ENCODE measurements at regions not wholly inside any gene's neighbourhood (a gene's known extent, or its start where the extent isn't known, plus 50 kb on each side); places are given as distances from the start of the nearest gene placed in this dataset.

- 88% methylated on average over 2 of the region's 2 CpGs for WGBS
- no peak for DNase-seq (ENCODE audit: low spot score in 2 of 2)
- Histone ChIP-seq H3K27ac (no peak overlapping the region), H3K4me1 (peaks cover 10% of the 10 kb centered on the region), H3K36me3 (no peaks in the 10 kb centered on the region), H3K27me3 (no peaks in the 10 kb centered on the region), H3K9me3 (no peaks in the 10 kb centered on the region), H3K4me3 (no peak overlapping the region)
- TF ChIP-seq EP300 (IDR thresholded peaks at IDR 0.05), result no peak
- TF ChIP-seq CTCF (IDR thresholded peaks at IDR 0.05), result no peak
- TF ChIP-seq POLR2A (IDR thresholded peaks at IDR 0.05), result no peak
- no peak for TF ChIP-seq POLR2AphosphoS5 (IDR thresholded peaks at IDR 0.05)
These were observed 453.7 kb downstream of the SIPA1L2 start for GRCh38 chr1:232176222-232176621.

GRCh38 chr1:232174306-232174705, 455.6 kb downstream of the SIPA1L2 start:
- WGBS, result 51% methylated on average over 5 of the region's 5 CpGs
- Histone ChIP-seq H3K9me3 (no peaks in the 10 kb centered on the region), H3K36me3 (no peaks in the 10 kb centered on the region), H3K27ac (no peak overlapping the region), H3K4me1 (no peaks in the 10 kb centered on the region), H3K4me3 (no peak overlapping the region), H3K27me3 (no peaks in the 10 kb centered on the region)
- no peak for DNase-seq (ENCODE audit: low spot score in 2 of 2)
- no peak for TF ChIP-seq POLR2A (IDR thresholded peaks at IDR 0.05)
- TF ChIP-seq EP300 (IDR thresholded peaks at IDR 0.05), result no peak
- TF ChIP-seq POLR2AphosphoS5 (IDR thresholded peaks at IDR 0.05), result no peak
- TF ChIP-seq CTCF (IDR thresholded peaks at IDR 0.05), result no peak

- H3K27ac ChIP-seq, result no peak overlapping the region
- no peak for DNase-seq (ENCODE audit: low spot score in 2 of 2)
- 53% methylated on average over 4 of the region's 4 CpGs for WGBS
- H3K36me3 ChIP-seq, result no peaks in the 10 kb centered on the region
- H3K27me3 ChIP-seq, result no peaks in the 10 kb centered on the region
- H3K4me1 ChIP-seq, result no peaks in the 10 kb centered on the region
- no peak for TF ChIP-seq CTCF (IDR thresholded peaks at IDR 0.05)
- no peak overlapping the region for H3K4me3 ChIP-seq
- H3K9me3 ChIP-seq, result no peaks in the 10 kb centered on the region
These were observed 457.4 kb downstream of the SIPA1L2 start for GRCh38 chr1:232172563-232172962.

GRCh38 chr1:232170909-232171308, 459.0 kb downstream of the SIPA1L2 start:
- no peak overlapping the region for H3K27ac ChIP-seq
- no peaks in the 10 kb centered on the region for H3K27me3 ChIP-seq
- no peaks in the 10 kb centered on the region for H3K4me1 ChIP-seq
- no peaks in the 10 kb centered on the region for H3K36me3 ChIP-seq
- H3K9me3 ChIP-seq, result no peaks in the 10 kb centered on the region
- no peak overlapping the region for H3K4me3 ChIP-seq
- WGBS, result 94% methylated on average over 1 of the region's 1 CpG
- DNase-seq (ENCODE audit: low spot score in 2 of 2), result no peak
- no peak for TF ChIP-seq EP300 (IDR thresholded peaks at IDR 0.05)
- TF ChIP-seq CTCF (IDR thresholded peaks at IDR 0.05), result no peak
- TF ChIP-seq POLR2A (IDR thresholded peaks at IDR 0.05), result no peak
- no peak for TF ChIP-seq POLR2AphosphoS5 (IDR thresholded peaks at IDR 0.05)

DNA sequence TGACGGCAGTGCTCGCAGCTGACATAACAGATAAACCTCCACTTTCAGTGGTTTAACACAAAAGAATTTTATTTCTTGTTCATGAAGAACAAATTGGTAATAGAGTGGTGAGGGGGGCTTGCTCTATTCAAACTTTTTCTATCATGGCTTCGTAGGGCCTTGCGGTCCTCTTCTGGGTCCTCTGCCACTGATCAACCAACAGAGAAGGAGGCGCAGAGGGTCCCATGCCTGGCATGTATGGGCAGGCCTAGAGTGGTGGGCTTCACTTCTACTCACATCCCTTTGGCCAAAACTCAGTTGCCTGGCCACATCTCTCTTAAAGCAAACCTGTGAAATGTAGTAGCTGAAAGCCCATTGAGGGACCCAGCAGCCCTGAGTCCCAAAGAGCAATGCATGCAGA, 460.5 kb downstream of the SIPA1L2 start:
- TF ChIP-seq CTCF (IDR thresholded peaks at IDR 0.05) (no peak), EP300 (IDR thresholded peaks at IDR 0.05) (no peak), POLR2AphosphoS5 (IDR thresholded peaks at IDR 0.05) (no peak), POLR2A (IDR thresholded peaks at IDR 0.05) (no peak)
- no peaks in the 10 kb centered on the region for H3K27me3 ChIP-seq
- no peak overlapping the region for H3K27ac ChIP-seq
- no peaks in the 10 kb centered on the region for H3K4me1 ChIP-seq
- WGBS, result 94% methylated on average over 5 of the region's 5 CpGs
- no peaks in the 10 kb centered on the region for H3K9me3 ChIP-seq
- H3K4me3 ChIP-seq, result no peak overlapping the region
- H3K36me3 ChIP-seq, result no peaks in the 10 kb centered on the region
- DNase-seq (ENCODE audit: low spot score in 2 of 2), result no peak
